Esophagus squamous epithelium (tissue), 4 donors: ENCODE measurements at regions not wholly inside any gene's neighbourhood (a gene's known extent, or its start where the extent isn't known, plus 50 kb on each side); places are given as distances from the start of the nearest gene placed in this dataset.

Experiments used
- POLR2A ChIP-seq, 4 donors: fragments of 450-650 bp; IDR thresholded peaks; one replicate each; pipeline ENCODE4 v1.6.1; 2017; ENCODE audit warnings: antibody characterized with exemption in 4 of 4, mild to moderate bottlenecking in 4 of 4, moderate library complexity in 3 of 4
- TF ChIP-seq, protein P1 (sequence below), 6 experiments: fragments of 450-650 bp in 4 of 6; fragments of 200-600 bp in 2 of 6; sonication (generic) in 2 of 6; IDR thresholded peaks; one replicate each; pipeline ENCODE4 v1.5.1; 2016 to 2019; ENCODE audit warnings: antibody characterized with exemption in 6 of 6, mild to moderate bottlenecking in 4 of 6, moderate library complexity in 4 of 6

DNA sequence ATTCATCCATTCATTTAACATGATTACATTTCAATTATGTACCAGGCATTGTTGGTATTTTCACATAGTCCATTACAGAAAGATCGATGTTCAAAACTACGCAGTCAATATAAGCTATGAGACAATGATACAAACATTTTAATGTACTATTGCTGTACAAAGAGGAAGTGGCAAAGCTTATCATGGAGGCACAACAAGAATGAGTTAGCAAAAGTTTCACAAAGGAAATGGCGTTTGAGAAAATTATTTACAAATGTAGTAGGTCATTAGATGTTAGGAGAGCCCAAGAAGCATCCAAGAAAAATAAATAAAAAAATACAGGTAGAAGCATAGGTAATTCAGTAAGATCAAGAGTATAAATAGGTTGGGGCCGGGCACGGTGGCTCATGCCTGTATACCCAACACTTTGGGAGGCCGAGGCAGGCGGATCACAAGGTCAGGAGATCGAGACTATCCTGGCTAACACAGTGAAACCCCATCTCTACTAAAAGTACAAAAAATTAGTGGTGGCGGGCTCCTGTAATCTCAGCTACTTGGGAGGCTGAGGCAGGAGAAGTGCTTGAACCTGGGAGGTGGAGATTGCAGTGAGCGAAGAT, 1730.8 kb upstream of the CELF4 start:
- TF ChIP-seq, protein P1, sequence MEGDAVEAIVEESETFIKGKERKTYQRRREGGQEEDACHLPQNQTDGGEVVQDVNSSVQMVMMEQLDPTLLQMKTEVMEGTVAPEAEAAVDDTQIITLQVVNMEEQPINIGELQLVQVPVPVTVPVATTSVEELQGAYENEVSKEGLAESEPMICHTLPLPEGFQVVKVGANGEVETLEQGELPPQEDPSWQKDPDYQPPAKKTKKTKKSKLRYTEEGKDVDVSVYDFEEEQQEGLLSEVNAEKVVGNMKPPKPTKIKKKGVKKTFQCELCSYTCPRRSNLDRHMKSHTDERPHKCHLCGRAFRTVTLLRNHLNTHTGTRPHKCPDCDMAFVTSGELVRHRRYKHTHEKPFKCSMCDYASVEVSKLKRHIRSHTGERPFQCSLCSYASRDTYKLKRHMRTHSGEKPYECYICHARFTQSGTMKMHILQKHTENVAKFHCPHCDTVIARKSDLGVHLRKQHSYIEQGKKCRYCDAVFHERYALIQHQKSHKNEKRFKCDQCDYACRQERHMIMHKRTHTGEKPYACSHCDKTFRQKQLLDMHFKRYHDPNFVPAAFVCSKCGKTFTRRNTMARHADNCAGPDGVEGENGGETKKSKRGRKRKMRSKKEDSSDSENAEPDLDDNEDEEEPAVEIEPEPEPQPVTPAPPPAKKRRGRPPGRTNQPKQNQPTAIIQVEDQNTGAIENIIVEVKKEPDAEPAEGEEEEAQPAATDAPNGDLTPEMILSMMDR (IDR thresholded peaks at IDR 0.05): no peak
- TF ChIP-seq POLR2A (IDR thresholded peaks at IDR 0.05): no peak
